Fibroblast of upper back skin (primary cell): ENCODE measurements at regions not wholly inside any gene's neighbourhood (a gene's known extent, or its start where the extent isn't known, plus 50 kb on each side); places are given as distances from the start of the nearest gene placed in this dataset.
"Not testable (repeated sequence)": the region's sequence is repeated elsewhere in the genome, so short reads cannot be mapped to it uniquely, and the experiment has no call there.

Source experiments
- DNase-seq: peaks from one replicate; pipeline ENCODE4 v3.0.0-alpha.2; 2013

DNA sequence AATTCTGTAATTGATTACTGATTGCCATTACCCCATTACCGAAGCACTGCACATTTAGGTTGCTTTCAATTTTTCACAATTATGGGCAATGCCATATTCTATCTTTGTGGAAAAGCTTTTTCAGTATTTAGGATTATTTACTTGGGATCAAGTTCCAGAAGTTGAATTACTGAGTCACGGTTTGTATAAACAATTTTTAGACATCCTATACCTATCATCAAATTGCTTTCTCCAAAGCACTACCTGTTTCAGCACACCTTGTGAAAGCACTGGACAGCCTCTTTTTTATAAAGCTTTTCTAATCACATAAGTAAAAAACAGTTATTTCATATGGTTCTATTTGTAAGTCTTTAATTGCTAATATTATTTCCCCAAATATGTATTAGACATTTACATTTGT lies 221.5 kb upstream of the CAND1 start:
- DNase-seq: no peak

DNA sequence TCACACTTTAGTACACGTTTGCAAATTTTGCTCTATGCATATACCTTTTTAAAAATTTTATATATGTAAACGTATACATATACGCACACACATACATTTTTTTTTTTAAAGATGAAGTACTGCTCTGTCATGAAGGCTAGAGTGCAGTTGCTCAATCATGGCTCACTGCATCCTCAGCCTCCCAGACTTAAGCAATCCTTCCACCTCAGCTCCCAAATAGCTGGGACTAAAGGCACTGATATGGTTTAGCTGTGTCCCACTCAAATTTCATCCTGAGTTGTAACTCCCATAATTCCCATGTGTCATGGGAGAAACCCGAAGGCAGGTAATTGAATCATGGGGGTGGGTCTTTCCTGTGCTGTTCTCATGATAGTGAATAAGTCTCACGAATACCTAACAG lies 220.8 kb upstream of the CAND1 start:
- DNase-seq: no peak

DNA sequence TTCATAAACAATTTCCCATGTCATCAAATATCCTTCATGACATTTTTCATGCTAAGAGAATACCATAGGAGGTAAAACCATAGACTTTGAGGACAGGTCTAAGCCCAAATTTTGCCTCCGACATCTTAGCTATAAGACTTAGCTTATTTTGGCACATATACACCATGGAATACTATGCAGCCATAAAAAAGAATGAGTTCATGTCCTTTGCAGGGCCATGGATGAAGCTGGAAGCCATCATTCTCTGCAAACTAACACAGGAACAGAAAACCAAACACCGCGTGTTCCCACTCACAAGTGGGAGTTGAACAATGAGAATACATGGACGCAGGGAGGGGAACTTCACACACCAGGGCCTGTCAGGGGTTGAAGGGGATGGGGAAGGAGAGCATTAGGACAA lies 220.0 kb upstream of the CAND1 start:
- not testable (repeated sequence) for DNase-seq

DNA sequence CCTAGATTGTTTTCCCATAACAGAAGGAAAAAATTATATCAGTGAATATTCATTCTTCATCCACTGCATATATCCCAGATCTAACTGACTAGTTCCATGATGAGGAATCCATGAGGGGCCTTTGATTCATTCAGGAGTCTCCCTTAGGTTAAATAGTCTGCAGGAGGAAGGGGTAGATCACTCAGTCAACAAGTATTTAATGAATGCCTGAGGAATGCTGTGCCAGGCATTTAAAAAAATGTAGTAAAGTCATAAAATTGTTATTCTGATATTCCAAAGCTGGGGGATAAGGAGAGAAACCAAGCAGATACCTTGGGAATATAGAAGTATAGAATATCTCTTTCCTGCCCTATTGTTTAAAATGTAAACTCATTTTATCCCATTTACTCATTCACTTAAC lies 216.2 kb upstream of the CAND1 start:
- peak; percentile 67 for DNase-seq

- no peak for DNase-seq
Observed at GRCh38 chr12:67056329-67056728, 212.8 kb upstream of the CAND1 start.

GRCh38 chr12:67057072-67057471 lies 212.1 kb upstream of the CAND1 start:
- no peak for DNase-seq

DNA sequence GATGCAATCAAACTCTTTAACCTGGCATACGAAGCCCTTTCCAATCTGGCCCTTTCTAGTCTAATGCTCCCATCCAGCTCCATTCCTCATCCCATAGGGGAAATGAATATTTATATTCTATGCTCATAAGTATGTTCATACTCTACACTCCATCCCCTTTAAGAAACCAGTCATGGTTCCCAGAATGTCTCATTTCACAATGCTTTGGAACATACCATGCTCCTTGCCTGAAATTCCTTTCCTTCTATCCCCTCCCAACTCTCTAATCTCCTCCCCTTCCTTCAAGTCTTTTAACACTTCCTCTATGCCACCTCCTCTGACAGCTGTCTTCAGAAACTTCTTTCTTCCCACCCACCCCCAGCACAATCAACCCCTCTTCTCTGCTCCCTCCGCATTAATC lies 207.0 kb upstream of the CAND1 start:
- DNase-seq: no peak

DNA sequence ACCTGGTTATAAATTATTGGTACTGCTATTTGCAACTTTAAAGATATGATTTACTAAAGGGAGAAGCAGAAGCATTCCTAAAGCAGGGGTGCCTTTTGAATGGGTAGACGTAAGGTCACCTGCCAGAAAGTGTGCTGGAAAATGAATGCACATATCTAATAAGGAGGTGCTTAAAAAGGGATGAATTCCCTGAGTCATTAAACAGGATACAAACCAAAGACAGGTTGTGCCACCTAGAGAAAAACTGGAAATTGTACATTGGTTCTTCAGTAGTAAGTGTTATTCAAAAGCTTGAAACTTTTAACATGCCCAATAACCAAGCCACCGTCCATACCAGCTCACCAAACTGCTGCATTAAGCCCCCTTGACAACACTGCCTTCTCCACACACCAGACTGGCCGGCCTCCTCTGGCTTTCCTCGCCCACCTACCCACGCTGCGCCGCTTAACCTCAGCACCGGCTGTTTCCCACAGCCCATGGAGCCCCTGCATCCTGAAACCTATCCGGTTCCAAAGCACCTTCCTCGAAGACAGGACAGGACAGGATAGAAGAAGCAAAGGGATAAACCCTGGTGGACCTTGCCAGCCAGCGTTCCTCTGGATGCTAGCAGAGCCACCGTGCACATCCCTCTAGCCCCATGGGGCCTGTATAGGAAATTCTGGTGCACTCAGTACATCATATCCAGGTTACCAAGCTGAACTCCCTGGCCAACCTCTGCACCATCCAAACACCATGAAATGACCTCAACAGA lies 201.5 kb upstream of the CAND1 start:
- no peak for DNase-seq

- DNase-seq: no peak
Observed at GRCh38 chr12:67068204-67068731, 200.9 kb upstream of the CAND1 start.

DNA sequence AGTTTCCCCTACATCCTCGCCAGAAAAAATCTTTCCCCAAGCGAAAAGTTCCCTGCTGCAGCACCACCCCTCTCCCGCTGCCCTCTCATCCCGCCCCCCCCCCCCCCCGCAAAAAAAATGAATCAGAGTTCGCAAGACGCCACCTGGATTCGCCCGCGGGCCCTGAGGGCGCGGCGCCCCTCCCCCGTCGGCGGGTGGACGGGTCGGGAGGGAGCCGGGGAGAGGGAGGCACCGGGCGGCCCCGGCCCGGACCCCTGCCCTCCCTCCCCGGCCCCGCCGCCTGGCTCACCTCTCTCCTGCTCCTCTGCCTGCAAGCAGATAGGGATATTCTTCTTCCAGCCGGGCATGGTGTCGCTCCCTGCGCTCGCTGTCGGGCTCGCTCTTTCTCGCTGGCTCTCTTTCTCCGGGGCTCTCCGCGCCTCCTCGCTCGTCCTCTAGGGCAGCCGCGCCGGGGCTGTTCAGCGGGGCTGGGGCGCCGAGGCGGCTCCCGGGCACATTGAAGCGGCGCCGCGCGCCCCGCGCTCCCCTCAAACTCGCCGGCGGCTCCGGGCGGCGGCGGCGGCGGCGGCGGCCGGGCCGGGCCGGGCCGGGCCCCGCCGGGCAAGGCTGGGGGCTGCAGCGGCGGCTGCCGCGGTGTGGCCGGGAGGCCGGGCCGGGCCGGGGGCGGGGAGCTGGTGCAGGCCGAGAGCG lies 200.3 kb upstream of the CAND1 start:
- DNase-seq: peak; percentile 30

DNA sequence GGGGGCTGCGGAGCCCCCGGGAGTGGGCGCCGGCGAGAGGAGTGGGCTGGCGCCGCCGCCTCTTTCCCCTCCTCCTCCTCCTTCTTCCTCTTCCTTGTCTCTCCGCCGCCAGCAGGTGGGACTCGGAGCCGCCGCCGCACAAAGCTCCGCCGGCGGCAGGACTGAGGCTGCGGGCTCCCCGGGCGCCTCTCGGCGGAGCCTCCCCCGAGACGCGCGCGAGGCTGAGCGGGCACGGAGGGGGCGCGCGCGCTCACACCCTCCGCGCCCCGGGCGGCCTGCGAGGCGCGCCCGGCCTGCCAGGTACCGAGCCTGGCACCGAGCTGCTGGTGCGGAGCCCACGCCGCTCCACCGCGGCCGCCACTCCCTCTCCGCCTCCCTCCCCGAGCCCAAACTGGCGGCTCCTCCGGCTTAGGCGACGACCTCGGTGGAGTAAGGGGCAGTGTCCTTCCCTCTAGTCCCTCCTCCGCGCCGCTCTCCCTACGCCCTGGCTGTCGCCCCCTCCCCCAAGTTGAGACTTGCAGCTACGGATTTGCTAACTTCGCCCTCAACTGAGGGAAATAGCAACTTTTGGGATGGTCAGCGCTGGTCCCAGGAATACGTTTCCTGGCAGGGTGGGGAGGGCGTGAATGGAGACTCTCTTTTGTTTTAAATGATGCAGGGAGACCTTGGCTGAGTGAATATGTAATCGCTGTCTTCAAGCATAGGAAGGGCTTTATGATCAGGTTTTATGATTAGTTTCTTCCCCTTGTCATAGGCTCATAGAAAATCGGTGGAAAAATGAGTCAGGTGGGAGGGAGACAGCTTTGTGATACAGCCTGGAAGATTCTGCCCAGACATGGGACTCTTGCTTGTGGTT lies 199.5 kb upstream of the CAND1 start:
- no peak for DNase-seq

DNA sequence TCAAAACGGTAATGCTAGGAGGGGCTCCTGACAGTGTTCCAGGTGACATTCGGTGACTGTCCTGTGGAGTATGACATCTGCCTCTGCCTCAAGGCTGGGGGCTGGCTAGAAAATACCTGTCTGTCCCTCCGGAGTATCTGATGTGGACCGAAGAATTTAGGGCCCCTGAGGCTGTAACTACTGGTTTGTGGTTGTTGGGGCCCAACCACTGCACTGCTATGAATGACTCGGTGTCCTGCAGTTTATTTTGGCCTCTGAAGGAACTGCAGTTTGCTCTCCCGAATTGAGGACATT lies 198.9 kb upstream of the CAND1 start:
- DNase-seq: no peak

- no peak for DNase-seq
Observed at GRCh38 chr12:67070604-67071003, 198.6 kb upstream of the CAND1 start.

- DNase-seq: not testable (repeated sequence)
Observed at GRCh38 chr12:67072281-67072680, 196.9 kb upstream of the CAND1 start.

DNA sequence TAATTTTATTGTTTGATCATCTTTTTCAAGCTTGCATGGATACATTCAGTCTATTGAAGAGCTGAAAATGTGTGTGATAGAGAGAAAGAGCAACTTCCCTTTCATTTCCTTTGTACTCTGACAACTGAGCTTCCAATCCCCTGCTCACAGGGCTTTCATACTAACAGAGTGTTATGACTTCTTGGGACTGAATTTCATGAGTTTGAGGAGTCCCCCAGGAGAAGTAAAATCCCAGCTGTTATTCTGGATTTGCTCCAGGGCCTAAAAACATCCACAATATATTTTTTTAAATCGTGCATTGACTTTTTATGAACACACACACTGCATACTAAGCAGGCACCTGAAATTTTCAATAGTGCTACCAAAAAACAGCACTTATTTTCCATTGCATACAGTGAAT lies 195.8 kb upstream of the CAND1 start:
- DNase-seq: no peak

- no peak for DNase-seq
Observed at GRCh38 chr12:67074072-67074471, 195.1 kb upstream of the CAND1 start.

DNA sequence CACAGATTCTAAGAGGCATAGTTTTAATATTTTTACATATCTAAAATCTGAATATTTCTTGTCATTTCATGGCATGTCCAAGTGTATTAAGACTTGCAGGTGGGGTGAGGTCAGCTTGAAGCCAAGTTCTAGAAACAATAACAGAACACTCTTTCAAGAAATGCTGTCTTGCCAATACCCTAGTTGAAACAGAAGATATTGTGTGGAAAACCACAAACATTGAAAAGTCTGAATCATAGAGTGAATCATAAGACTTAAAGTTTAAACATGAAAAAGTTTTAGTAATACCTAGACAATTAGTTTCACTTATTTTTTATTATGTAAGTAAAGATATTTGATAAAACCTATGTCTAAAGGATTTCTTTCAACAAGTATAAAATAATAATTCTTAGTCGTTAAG lies 191.5 kb upstream of the CAND1 start:
- DNase-seq: peak; percentile 64

DNA sequence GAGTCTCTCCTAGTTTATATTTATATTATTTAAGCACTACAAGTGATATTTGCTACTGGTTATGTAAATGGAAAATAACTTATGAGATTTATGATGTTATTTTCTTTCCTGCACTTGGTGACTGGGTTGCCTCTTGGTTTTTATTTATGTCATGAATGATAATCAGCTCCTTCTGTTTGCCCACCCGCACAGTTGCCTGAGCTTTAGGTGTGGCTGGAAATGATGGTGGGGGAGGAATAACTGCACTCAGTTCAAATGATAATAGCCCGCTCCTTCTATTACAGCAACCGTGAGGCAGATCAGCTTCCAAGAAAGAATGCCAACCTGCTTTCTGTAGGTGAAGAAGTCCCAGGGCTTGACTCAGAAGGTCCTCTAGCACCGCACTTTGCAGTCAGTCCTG lies 190.2 kb upstream of the CAND1 start:
- no peak for DNase-seq

DNA sequence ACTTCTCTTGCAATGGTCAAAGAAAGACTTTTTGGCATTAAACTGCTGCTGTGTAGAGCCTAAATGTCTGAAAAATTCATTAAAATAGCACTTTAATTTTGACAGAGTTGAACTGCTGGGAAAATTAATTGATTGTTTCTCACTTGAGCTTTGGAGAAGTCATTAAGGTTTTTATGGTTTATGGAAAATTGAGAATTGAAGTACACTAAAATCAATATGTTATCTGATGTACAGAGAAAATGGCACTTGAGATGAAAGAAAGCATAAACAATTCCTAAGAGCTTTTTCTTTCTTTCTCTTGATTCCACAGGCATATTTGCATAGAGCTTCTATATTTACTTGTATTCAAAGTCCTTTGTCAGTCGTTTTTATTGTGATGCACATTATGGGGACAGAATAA lies 188.5 kb upstream of the CAND1 start:
- no peak for DNase-seq

GRCh38 chr12:67082221-67082620 lies 186.9 kb upstream of the CAND1 start:
- no peak for DNase-seq

- no peak for DNase-seq
Observed at GRCh38 chr12:67085699-67086098, 183.5 kb upstream of the CAND1 start.

- DNase-seq: no peak
Observed at GRCh38 chr12:67086116-67086515, 183.0 kb upstream of the CAND1 start.

DNA sequence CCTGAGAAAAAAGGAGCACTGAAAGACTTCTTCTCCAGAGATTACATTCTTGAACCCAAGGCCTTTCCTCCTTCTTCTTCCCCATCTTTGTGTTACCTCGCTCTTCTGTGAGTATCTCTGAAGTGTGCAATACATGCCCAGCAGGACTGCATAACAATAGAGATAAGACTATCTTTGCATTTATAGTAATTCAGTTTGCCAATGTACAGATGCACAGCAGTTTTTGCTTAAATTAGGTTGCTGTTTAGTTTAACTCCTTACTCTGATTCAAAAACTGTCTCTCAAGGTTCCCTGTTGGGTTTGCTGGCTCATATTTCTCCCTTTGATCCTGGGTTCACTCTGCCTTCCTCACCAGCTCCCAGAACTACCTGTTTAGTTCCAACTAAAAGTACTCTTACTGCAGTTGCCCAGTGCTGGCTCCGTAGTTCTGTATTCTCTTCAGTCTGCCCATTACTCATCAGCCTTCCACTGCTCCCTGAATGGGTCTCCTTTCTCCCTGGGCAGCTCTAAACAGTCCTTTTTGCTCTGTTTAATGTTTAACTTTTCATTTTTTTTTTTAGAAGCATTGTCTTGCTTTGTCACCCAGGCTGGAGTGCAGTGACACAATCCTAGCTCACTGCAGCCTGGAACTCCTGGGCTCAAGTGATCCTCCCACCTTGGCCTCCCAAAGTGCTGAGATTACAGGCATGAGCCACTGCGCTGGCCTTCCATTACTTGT lies 180.6 kb upstream of the CAND1 start:
- DNase-seq: no peak
